NCI-H82 treated with DMSO at 0.1 percent for 48 hours (cell line): ENCODE measurements at regions not wholly inside any gene's neighbourhood (a gene's known extent, or its start where the extent isn't known, plus 50 kb on each side); places are given as distances from the start of the nearest gene placed in this dataset.

Experiments
- DNase-seq: peaks from one replicate; lab custom pipeline; 2025; ENCODE audit not compliant: unreplicated experiment; lab: John Stamatoyannopoulos, UW

- DNase-seq = no peak
Observed at GRCh38 chr17:15048933-15049794, 216.0 kb downstream of the PMP22 start.

GRCh38 chr17:15048381-15048780 is 216.7 kb downstream of the PMP22 start:
- DNase-seq = no peak

- DNase-seq = no peak
Observed at GRCh38 chr17:15042311-15042710, 222.8 kb downstream of the PMP22 start.

- DNase-seq = no peak
Observed at GRCh38 chr17:15039366-15039765, 225.8 kb downstream of the PMP22 start.

GRCh38 chr17:15038656-15039055 is 226.5 kb downstream of the PMP22 start:
- no peak for DNase-seq

GRCh38 chr17:15036238-15036637 is 228.9 kb downstream of the PMP22 start:
- DNase-seq = no peak

- no peak for DNase-seq
Observed at GRCh38 chr17:15031975-15032374, 233.2 kb downstream of the PMP22 start.

- DNase-seq = no peak
Observed at GRCh38 chr17:15029469-15029868, 235.7 kb downstream of the PMP22 start.

GRCh38 chr17:15027853-15028252 is 237.3 kb downstream of the PMP22 start:
- DNase-seq = no peak

GRCh38 chr17:15026088-15026487 is 239.0 kb downstream of the PMP22 start:
- no peak for DNase-seq

- no peak for DNase-seq
Observed at GRCh38 chr17:15023589-15024336, 241.4 kb downstream of the PMP22 start.

- no peak for DNase-seq
Observed at GRCh38 chr17:15019158-15019557, 246.0 kb downstream of the PMP22 start.

GRCh38 chr17:15012351-15012980 is 252.7 kb downstream of the PMP22 start:
- no peak for DNase-seq

- no peak for DNase-seq
Observed at GRCh38 chr17:15009087-15009486, 256.0 kb downstream of the PMP22 start.

GRCh38 chr17:15007147-15007553 is 258.0 kb downstream of the PMP22 start:
- DNase-seq = no peak

GRCh38 chr17:15006421-15007128 is 258.6 kb downstream of the PMP22 start:
- no peak for DNase-seq

GRCh38 chr17:15000661-15001060 is 264.5 kb downstream of the PMP22 start:
- DNase-seq = no peak

GRCh38 chr17:14997290-14997689 is 267.8 kb downstream of the PMP22 start:
- DNase-seq = no peak

- DNase-seq = no peak
Observed at GRCh38 chr17:14986127-14986526, 279.0 kb downstream of the PMP22 start.

GRCh38 chr17:14972844-14973243 is 292.3 kb downstream of the PMP22 start:
- no peak for DNase-seq

- DNase-seq = no peak
Observed at GRCh38 chr17:14971054-14971453, 294.1 kb downstream of the PMP22 start.
